Spleen (tissue), 11 donors: ENCODE measurements at regions not wholly inside any gene's neighbourhood (a gene's known extent, or its start where the extent isn't known, plus 50 kb on each side); places are given as distances from the start of the nearest gene placed in this dataset.
"Not testable (repeated sequence)": the region's sequence is repeated elsewhere in the genome, so short reads cannot be mapped to it uniquely, and the experiment has no call there.

Experiments used
- DNase-seq: peaks from one replicate; pipeline ENCODE4 v3.0.0-alpha.2; 2020
- H3K27ac ChIP-seq, 8 donors: fragments of 200-600 bp; sonication (generic) in 7 of 8; 1 replicate in 4 of 8; 2 replicates in 4 of 8; pipeline versions ENCODE4 v1.5.0 to v1.8.0; 2016 to 2021; ENCODE audit warnings: inconsistent platforms in 4 of 8, mild to moderate bottlenecking in 4 of 8, moderate library complexity in 1 of 8
- H3K27me3 ChIP-seq, 7 donors: fragments of 200-600 bp; sonication (generic) in 6 of 7; replicated peaks in 1 of 7; 1 replicate in 4 of 7; 2 replicates in 3 of 7; pipeline versions ENCODE4 v1.5.0 to v1.8.0; 2016 to 2021; ENCODE audit warnings: inconsistent platforms in 3 of 7, mild to moderate bottlenecking in 1 of 7
- H3K36me3 ChIP-seq, 6 donors: fragments of 200-600 bp; sonication (generic) in 5 of 6; 1 replicate in 4 of 6; 2 replicates in 2 of 6; pipeline versions ENCODE4 v1.5.0 to v1.8.0; 2016 to 2021; ENCODE audit warnings: inconsistent platforms in 2 of 6
- H3K4me1 ChIP-seq, 6 donors: fragments of 200-600 bp; sonication (generic) in 5 of 6; 1 replicate in 3 of 6; 2 replicates in 3 of 6; pipeline versions ENCODE4 v1.5.0 to v1.8.0; 2016 to 2021; ENCODE audit warnings: inconsistent platforms in 3 of 6
- H3K4me3 ChIP-seq, 8 donors: fragments of 200-600 bp; sonication (generic) in 7 of 8; 1 replicate in 4 of 8; 2 replicates in 4 of 8; pipeline versions ENCODE4 v1.5.0 to v1.8.0; 2016 to 2021; ENCODE audit warnings: inconsistent platforms in 4 of 8, mild to moderate bottlenecking in 4 of 8, moderate library complexity in 2 of 8
- H3K9me3 ChIP-seq, 8 donors: fragments of 200-600 bp; sonication (generic) in 7 of 8; 1 replicate in 4 of 8; 2 replicates in 4 of 8; pipeline versions ENCODE4 v1.5.0 to v1.8.0; 2016 to 2021; ENCODE audit warnings: inconsistent platforms in 4 of 8
- POLR2A ChIP-seq, 3 donors: fragments of 450-650 bp; IDR thresholded peaks; one replicate each; pipeline ENCODE4 v1.5.1; 2017; ENCODE audit warnings: antibody characterized with exemption in 3 of 3, mild to moderate bottlenecking in 1 of 3
- POLR2AphosphoS5 ChIP-seq, 3 donors: sonication (generic); formaldehyde crosslinking; IDR thresholded peaks; one replicate each; pipeline ENCODE4 v1.5.1; 2017; ENCODE audit warnings: antibody characterized with exemption in 3 of 3
- WGBS, 5 donors: extraction: QIAGEN DNeasy Blood & Tissue Kit in 3 of 5; methylation state at CpG; one replicate each; pipeline versions ENCODE4 v1.1.5 to v1.1.7; 2013 to 2018; 5-methylcytosine and 5-hydroxymethylcytosine counted together
- intact Hi-C: fragments of 100-400 bp; cut with DNase I; formaldehyde crosslinking; loops from one replicate; pipeline ENCODE4 v1.15.0; 2023; ENCODE audit warnings: low total_unique reads
- TF ChIP-seq, protein P1 (sequence below), 11 experiments: fragments of 200-600 bp in 7 of 11; fragments of 450-650 bp in 4 of 11; sonication (generic) in 4 of 11; IDR thresholded peaks in 8 of 11; conservative IDR thresholded peaks in 3 of 11; 1 replicate in 7 of 11; 2 replicates in 4 of 11; pipeline versions ENCODE4 v1.4.0 to v1.8.0; 2016 to 2021; ENCODE audit warnings: antibody characterized with exemption in 11 of 11, inconsistent platforms in 4 of 11, mild to moderate bottlenecking in 1 of 11
- donor health status: healthy with polysubstance abuse.
- donor health status: DM: no; HTN: no; CAD: no; lungs with moderate emphysema.
- donor health status: DM: no; HTN: no; CAD: no.
- donor health status: Bipolar disorder and iron deficiency.
- donor health status: healthy.
- donor health status: DM: no; HTN: no; CAD: no.
- donor health status: DM: yes; HTN: yes; CAD: no.

DNA sequence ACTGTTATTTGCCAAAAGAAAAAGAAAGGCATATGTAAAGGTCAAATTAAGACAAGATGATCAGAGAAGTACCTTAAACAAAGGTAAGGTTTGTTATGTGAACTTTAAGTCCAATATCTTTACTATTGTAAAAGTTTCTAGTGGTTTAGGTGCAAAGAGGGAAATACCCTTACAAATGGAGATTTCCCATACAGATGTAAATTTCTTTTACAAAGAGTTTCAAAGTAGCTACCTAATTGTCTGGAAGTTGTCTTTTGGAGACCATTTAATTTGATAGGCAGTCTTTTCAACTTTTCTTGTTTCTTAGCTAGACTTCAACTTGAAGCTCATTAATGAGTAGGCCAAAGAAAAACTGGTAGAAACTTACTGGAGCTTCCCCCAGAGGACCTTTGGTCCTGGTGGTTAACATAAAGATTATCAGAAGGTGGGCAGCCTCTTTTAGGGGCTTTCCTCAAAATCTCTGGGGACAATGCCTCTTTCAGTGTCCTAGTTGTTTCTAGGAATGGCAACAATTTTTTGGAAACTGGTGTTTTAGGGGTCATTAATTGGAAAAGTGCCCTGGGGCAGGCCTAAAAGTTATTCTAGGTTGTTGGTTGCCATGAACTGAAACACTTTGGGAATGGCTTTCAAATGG, 297.3 kb downstream of the GUCY2F start:
- no peaks in the 10 kb centered on the region for H3K36me3 ChIP-seq
- DNase-seq = no peak
- H3K27me3 ChIP-seq = no peaks in the 10 kb centered on the region
- no peaks in the 10 kb centered on the region for H3K4me1 ChIP-seq
- no peak overlapping the region for H3K27ac ChIP-seq
- intact Hi-C loops = no loop called here
- H3K9me3 ChIP-seq = no peaks in the 10 kb centered on the region
- no peak overlapping the region for H3K4me3 ChIP-seq
- TF ChIP-seq, protein P1, sequence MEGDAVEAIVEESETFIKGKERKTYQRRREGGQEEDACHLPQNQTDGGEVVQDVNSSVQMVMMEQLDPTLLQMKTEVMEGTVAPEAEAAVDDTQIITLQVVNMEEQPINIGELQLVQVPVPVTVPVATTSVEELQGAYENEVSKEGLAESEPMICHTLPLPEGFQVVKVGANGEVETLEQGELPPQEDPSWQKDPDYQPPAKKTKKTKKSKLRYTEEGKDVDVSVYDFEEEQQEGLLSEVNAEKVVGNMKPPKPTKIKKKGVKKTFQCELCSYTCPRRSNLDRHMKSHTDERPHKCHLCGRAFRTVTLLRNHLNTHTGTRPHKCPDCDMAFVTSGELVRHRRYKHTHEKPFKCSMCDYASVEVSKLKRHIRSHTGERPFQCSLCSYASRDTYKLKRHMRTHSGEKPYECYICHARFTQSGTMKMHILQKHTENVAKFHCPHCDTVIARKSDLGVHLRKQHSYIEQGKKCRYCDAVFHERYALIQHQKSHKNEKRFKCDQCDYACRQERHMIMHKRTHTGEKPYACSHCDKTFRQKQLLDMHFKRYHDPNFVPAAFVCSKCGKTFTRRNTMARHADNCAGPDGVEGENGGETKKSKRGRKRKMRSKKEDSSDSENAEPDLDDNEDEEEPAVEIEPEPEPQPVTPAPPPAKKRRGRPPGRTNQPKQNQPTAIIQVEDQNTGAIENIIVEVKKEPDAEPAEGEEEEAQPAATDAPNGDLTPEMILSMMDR (IDR thresholded peaks at IDR 0.05 in 8 of 11, conservative IDR thresholded peaks at IDR 0.05 in 3 of 11) = no peak
- no peak for TF ChIP-seq POLR2A (IDR thresholded peaks at IDR 0.05)
- TF ChIP-seq POLR2AphosphoS5 (IDR thresholded peaks at IDR 0.05) = no peak

GRCh38 chrX:109172091-109172602, 309.7 kb downstream of the GUCY2F start:
- WGBS, 5 donors = 76 to 92% (median 79%) methylated on average over 4 of the region's 4 CpGs; no CpG with 5 or more reads in 1 of the 5 donors
- intact Hi-C loops = no loop called here
- Histone ChIP-seq H3K27me3 (no peaks in the 10 kb centered on the region), H3K27ac (no peak overlapping the region), H3K36me3 (no peaks in the 10 kb centered on the region), H3K4me1 (no peaks in the 10 kb centered on the region), H3K4me3 (no peak overlapping the region), H3K9me3 (peaks cover 0 to 13% (median 9%) of the 10 kb centered on the region in 8 donors)
- no peak for TF ChIP-seq POLR2AphosphoS5 (IDR thresholded peaks at IDR 0.05)
- TF ChIP-seq POLR2A (IDR thresholded peaks at IDR 0.05) = no peak
- TF ChIP-seq, protein P1 (IDR thresholded peaks at IDR 0.05 in 8 of 11, conservative IDR thresholded peaks at IDR 0.05 in 3 of 11) = no peak
- no peak for DNase-seq

DNA sequence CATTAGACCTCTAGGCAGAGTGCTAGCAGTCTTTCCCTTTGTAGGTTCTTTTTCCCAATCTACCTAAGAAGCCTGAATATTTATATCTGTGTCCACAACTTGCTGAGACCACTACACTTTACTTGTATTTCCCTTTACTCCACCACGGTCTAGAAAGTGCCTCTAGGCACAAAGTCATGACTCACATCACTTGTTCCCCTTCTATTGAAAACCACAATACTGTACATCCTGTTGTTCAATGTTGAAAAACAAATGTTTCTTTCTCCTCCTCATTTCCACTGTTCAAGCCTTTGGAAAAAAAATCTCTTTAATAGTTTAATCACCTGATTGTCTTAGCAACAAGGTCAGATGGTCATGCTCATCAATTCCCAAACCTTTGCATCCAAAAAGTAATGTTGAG, 326.7 kb downstream of the GUCY2F start:
- intact Hi-C loops = no loop called here
- H3K4me1 ChIP-seq = no peaks in the 10 kb centered on the region
- H3K27me3 ChIP-seq = peaks cover 0 to 5% (median 0%) of the 10 kb centered on the region in 7 donors
- WGBS, 5 donors = 20 to 64% (median 29%) methylated on average over 1 of the region's 1 CpG
- no peak overlapping the region for H3K27ac ChIP-seq
- H3K36me3 ChIP-seq = no peaks in the 10 kb centered on the region
- H3K4me3 ChIP-seq = no peak overlapping the region
- peaks cover 0 to 33% (median 9%) of the 10 kb centered on the region in 8 donors for H3K9me3 ChIP-seq
- TF ChIP-seq, protein P1 (IDR thresholded peaks at IDR 0.05 in 8 of 11, conservative IDR thresholded peaks at IDR 0.05 in 3 of 11) = no peak
- no peak for DNase-seq

DNA sequence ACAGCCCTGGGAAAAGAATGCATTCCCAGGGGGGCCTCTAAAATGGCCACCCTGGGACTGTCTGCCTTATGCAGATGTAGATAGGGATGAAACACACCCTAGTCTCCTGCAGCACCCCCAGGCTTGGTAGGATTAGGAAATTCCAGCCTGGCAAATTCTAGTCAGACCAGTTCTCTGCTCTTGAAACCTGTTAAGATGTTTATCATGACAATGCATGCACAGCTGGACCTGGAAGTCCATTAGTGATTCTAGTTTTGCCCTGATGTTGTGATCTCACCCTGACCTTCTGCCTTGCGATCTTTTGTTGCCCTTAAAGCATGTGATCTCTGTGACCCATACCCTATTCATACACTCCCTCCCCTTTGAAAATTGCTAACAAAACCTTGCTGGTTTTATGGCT, 337.7 kb downstream of the GUCY2F start:
- intact Hi-C loops, H3K36me3 ChIP-seq, H3K4me3 ChIP-seq, H3K4me1 ChIP-seq, H3K27ac ChIP-seq, DNase-seq, H3K27me3 ChIP-seq: not testable (repeated sequence)
- 67 to 94% (median 86%) methylated on average over 1 of the region's 1 CpG for WGBS, 5 donors
- H3K9me3 ChIP-seq = peaks cover 0 to 38% (median 5%) of the 10 kb centered on the region in 8 donors

- no peaks in the 10 kb centered on the region for H3K27me3 ChIP-seq
- peaks cover 0 to 59% (median 6%) of the 10 kb centered on the region in 8 donors for H3K9me3 ChIP-seq
- DNase-seq = no peak
- no peak overlapping the region for H3K27ac ChIP-seq
- intact Hi-C loops = no loop called here
- no peaks in the 10 kb centered on the region for H3K36me3 ChIP-seq
- TF ChIP-seq, protein P1 (IDR thresholded peaks at IDR 0.05 in 8 of 11, conservative IDR thresholded peaks at IDR 0.05 in 3 of 11) = no peak
- no peak for TF ChIP-seq POLR2AphosphoS5 (IDR thresholded peaks at IDR 0.05)
- TF ChIP-seq POLR2A (IDR thresholded peaks at IDR 0.05) = no peak
- H3K4me1 ChIP-seq = no peaks in the 10 kb centered on the region
- no peak overlapping the region for H3K4me3 ChIP-seq
Measured at GRCh38 chrX:109140463-109140862, 341.4 kb downstream of the GUCY2F start.
